ENCODE measurements at regions not wholly inside any gene's neighbourhood (a gene's known extent, or its start where the extent isn't known, plus 50 kb on each side); places are given as distances from the start of the nearest gene placed in this dataset.

GRCh38 chr13:47241446-47241845 lies 344.6 kb upstream of the HTR2A start:
- no peak for DNase-seq (ENCODE audit: low spot score)

GRCh38 chr13:47239025-47239424 lies 342.2 kb upstream of the HTR2A start:
- DNase-seq (ENCODE audit: low spot score): no peak

DNA sequence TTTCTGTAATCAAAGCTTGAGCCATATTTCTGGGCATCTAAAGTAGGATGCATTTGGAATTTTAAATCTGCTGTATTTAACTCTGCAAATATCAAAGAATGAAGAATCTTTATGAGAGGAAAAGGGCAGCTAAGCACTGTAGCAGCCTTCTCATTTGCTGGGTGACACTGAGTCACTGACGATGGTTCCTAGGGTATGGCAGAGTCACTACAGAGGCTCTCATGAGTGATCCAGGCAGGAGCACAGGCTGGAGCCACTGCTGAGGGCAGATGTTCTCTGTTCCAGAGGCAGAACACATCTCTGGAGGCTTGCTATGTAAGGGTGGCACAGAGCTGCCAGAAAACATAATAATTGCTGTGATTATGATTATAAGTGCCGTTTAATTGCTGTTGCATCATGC lies 340.7 kb upstream of the HTR2A start:
- no peak for DNase-seq (ENCODE audit: low spot score)

- no peak for DNase-seq (ENCODE audit: low spot score)
Measured at GRCh38 chr13:47233734-47234133, 336.9 kb upstream of the HTR2A start.

GRCh38 chr13:47232516-47232915 lies 335.7 kb upstream of the HTR2A start:
- no peak for DNase-seq (ENCODE audit: low spot score)

- DNase-seq (ENCODE audit: low spot score): no peak
Measured at GRCh38 chr13:47230155-47230554, 333.3 kb upstream of the HTR2A start.

- DNase-seq (ENCODE audit: low spot score): no peak
Measured at GRCh38 chr13:47226516-47226915, 329.7 kb upstream of the HTR2A start.

GRCh38 chr13:47220453-47221140 lies 323.7 kb upstream of the HTR2A start:
- DNase-seq (ENCODE audit: low spot score): no peak

- no peak for DNase-seq (ENCODE audit: low spot score)
Measured at GRCh38 chr13:47218611-47219010, 321.8 kb upstream of the HTR2A start.

GRCh38 chr13:47216176-47216822 lies 319.4 kb upstream of the HTR2A start:
- peak; percentile 30 for DNase-seq (ENCODE audit: low spot score)

DNA sequence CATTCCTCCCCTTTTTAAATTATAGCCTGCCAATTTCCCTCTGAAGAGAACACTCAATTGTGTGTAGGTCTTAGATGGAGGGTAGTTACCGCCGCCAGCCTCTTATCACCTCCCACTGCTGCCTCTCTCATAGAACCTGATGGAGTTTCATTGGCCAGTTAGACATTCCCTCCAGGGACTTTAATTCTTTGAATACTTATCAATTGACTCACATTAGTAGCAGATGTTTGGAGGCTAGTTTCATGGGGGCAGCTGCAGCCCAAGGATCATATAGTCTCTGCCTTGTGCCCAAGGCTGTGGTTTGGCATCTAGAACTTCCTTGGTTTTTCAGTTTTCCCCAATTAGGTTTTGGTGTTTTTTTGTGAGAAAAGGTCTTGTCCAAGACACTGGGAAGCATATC lies 318.9 kb upstream of the HTR2A start:
- DNase-seq (ENCODE audit: low spot score): peak; percentile 74

GRCh38 chr13:47213047-47213446 lies 316.2 kb upstream of the HTR2A start:
- no peak for DNase-seq (ENCODE audit: low spot score)

DNA sequence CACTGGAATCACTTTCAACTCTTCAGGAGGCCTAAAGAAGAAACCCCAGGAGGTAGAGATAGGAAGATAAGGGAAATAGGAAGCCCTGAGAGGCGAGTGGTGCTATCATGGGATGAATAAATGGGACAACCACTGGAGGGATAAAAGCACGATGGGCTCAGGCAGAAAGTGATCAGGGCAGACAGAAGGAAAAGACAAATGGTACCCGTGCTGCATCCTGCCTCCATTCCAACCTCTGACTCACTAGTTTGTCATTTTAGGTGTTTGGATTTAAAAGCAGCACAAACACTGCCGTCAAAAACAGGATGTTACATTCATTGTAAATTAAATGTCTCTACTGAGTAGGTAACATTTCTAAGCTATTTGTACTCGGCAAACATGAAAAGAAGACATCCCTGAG lies 314.3 kb upstream of the HTR2A start:
- DNase-seq (ENCODE audit: low spot score): peak; percentile 8

DNA sequence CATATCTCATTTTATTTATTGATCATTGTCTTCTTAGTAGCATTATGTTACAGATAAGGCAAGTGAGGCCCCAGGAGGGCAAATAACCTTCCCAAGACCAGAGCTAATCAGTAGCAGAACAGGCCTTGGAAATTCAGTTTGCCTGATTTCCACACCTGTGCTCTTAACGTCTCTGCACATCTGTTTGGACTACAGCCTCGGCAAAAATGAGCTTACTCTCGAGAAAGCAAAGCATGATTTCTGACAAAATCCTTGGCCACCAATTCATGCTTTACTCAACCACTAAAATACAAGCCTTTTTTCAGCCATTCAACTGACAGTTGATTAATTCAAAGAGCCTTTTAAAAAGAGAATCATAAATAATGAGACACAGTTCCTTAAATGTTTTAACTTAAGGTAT lies 309.3 kb upstream of the HTR2A start:
- DNase-seq (ENCODE audit: low spot score): no peak

DNA sequence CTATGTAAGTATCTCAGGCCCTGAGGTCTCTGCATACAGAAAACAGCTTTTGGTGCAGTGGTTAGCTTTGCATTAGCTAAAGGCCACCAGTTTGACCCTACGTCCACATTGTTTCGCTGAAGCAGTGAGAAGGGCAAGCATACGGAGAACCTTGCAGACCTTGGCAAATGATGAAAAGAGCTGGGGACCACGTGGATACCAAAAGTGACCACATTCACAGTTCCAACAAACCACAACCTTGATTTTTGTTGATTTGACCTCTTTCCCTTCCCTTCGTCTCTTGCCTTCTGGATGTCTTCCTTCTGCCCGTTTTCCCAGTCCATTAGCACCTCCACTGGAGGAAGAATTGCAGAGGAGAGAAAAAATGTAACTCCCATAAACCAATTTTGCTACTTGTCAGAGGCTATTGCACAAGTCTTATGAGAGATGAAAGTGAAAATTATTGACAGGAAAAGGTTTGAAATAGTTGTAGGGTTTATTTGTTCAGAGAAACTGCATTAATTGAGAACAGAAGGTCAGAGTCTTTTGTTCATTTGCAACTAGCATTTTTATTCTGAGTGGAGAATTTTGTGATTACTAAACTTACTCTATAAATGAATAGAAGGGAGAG lies 293.9 kb upstream of the HTR2A start:
- DNase-seq (ENCODE audit: low spot score): peak; percentile 23

DNA sequence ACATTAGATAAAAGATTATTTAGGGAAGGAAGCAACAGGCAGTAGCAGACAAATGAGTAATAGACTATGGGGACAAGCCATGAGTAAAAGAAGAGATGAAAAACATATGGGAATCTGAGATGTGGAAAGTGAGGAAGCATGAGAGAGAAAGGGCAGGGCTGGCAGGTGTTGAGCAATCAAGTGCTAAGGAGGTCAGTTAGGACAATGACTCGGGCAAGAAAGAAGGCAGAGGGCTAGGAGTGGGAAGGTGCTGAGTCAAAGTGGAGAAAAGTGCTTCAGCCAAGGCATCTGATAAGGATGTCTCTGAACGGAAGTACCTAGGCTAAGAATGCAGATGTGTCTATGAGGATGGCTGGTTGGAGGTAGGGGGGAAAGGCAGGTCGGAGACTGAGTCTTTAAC lies 291.9 kb upstream of the HTR2A start:
- DNase-seq (ENCODE audit: low spot score): peak; percentile 63

- DNase-seq (ENCODE audit: low spot score): no peak
Measured at GRCh38 chr13:47186471-47186870, 289.6 kb upstream of the HTR2A start.

GRCh38 chr13:47184321-47184720 lies 287.5 kb upstream of the HTR2A start:
- DNase-seq (ENCODE audit: low spot score): peak; percentile 27

DNA sequence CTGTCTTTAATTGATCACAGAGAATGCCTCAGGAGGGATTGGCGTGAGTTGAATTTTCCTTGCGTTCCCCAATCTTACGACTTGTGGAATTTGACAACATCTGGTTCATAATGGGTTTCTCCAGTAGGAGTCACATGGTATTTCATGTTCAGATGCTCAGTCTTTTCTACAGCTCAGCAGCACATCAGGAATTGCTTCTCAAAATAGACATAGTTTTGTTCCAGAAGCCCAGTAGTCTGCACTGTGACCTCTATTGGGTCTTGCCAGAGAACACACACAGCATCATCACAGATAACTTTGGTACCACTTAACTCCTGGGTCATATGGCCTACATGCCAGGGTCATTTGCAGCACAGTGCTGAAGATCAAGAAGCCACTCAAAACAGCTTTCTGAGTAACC lies 282.5 kb upstream of the HTR2A start:
- DNase-seq (ENCODE audit: low spot score): no peak

DNA sequence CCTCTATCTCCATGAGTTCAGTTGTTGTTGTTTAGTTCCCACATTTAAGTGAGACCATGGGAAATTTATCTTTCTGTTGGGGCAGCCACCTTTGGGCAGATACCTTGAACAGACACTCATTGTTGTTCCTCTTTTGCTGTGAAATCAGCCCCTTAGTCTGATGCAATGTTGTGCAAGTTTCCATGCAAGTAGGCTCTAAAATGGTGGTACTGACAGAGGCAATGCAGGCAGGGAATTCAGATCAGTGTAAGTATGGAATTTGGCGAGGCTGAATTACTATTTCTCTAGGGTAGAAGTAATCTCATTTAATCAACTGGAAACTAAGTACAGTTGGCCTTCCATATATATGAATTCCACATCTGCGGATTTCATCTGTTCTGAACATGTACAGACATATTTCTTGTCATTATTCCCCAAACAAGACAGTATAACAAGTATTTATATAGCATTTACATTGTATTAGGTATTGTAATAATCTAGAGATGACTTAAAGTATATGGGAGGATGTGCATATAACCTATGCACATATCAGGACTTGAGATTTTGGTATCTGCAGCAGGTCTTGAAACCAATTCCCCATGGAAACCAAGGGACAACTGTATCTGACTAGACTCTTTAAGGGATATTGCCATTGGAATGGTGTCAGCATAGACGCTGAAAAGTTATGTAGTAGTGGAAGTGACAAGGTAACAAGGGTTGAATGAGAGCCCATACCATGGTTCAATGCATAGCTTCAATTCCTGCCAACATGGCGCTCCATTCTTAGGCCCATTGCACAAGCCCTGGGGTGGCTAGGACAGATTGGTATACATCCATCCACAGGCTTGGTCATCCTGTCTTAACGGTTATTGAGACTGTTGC lies 281.5 kb upstream of the HTR2A start:
- DNase-seq (ENCODE audit: low spot score): no peak

DNA sequence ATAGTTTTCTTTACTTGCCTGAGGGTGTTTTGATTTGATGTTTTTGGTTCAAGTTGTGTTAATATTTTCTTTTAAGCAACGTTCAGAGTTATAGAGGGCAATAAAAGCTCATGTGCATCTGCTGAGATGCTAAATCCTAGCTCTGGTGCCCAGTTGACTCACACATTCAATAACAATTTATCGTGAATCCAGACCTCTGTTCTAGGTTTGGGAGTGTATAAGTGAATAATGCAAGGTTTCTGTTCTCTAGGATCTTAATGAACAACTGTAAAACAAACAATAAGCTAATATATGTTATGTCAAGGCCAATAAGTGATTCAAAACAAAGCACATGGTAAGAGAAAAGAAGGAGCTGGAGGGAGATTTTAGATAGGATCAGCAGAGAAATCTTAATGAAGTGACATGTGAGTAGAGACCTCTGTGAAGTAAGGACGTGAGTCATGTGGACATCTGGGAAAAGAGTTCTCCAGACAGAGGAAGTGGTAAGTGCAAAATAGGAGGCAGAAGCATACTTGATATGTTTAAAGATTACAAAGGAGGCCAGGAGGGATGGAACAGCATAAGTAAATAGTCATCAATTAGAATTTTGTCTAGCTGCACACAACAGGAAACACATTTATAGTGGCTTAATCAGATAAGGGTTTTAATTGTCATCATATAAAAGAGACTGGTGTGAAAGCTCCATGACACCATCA lies 278.5 kb upstream of the HTR2A start:
- DNase-seq (ENCODE audit: low spot score): peak; percentile 56

GRCh38 chr13:47170971-47171370 lies 274.1 kb upstream of the HTR2A start:
- DNase-seq (ENCODE audit: low spot score): no peak
